AG10803 (cell line): ENCODE measurements at regions not wholly inside any gene's neighbourhood (a gene's known extent, or its start where the extent isn't known, plus 50 kb on each side); places are given as distances from the start of the nearest gene placed in this dataset.

Source experiments
- DNase-seq: peaks from one replicate; pipeline ENCODE4 v3.0.0; 2010; ENCODE audit warnings: low read depth
- H3K4me3 ChIP-seq: 2 replicates; pipeline ENCODE4 v1.5.1; 2011; ENCODE audit warnings: mild to moderate bottlenecking, low read length, control low read depth
- TF ChIP-seq, protein P1 (sequence below): conservative IDR thresholded peaks from 2 replicates; pipeline ENCODE4 v1.5.1; 2011; ENCODE audit warnings: mild to moderate bottlenecking, low read length, control low read depth, inconsistent platforms

GRCh38 chr3:89845053-89845452 lies 737.6 kb downstream of the EPHA3 start:
- TF ChIP-seq, protein P1, sequence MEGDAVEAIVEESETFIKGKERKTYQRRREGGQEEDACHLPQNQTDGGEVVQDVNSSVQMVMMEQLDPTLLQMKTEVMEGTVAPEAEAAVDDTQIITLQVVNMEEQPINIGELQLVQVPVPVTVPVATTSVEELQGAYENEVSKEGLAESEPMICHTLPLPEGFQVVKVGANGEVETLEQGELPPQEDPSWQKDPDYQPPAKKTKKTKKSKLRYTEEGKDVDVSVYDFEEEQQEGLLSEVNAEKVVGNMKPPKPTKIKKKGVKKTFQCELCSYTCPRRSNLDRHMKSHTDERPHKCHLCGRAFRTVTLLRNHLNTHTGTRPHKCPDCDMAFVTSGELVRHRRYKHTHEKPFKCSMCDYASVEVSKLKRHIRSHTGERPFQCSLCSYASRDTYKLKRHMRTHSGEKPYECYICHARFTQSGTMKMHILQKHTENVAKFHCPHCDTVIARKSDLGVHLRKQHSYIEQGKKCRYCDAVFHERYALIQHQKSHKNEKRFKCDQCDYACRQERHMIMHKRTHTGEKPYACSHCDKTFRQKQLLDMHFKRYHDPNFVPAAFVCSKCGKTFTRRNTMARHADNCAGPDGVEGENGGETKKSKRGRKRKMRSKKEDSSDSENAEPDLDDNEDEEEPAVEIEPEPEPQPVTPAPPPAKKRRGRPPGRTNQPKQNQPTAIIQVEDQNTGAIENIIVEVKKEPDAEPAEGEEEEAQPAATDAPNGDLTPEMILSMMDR: no peak
- no peak for DNase-seq
- no peak overlapping the region for H3K4me3 ChIP-seq

- TF ChIP-seq, protein P1: no peak
- no peak overlapping the region for H3K4me3 ChIP-seq
- DNase-seq: no peak
Measured at GRCh38 chr3:89847955-89848354, 740.5 kb downstream of the EPHA3 start.

DNA sequence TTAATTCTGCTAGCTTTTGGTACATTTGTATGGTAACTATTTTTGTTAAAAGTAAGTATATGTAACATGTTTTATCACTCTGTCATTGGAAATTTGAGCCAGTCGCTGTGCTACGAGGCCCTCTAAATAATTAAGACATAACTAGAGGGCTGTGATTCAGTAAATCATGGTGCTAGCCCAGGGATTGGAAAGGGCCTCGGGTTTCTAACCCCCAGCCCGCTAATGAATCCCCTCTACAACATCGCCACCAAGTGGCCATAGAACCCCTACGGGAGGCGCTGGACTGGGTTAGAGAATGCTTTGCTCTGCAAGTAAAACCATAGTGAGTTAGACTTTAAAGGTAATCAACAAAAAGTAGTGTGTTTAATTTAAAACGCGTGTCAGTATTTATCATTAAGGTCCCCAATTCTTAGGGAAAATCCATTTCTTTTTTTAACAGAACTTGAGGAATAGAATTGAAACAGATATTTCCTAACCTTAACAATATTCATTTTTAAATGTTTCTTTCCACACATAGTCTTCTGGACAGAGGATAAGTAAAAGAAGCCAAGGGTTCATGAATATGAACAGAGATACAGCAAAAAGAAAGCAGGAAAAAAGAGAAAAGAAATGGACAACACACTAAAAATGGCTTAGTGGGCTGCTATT lies 744.7 kb downstream of the EPHA3 start:
- no peak overlapping the region for H3K4me3 ChIP-seq
- TF ChIP-seq, protein P1: peak; percentile 20
- no peak for DNase-seq

GRCh38 chr3:89859757-89860156 lies 752.3 kb downstream of the EPHA3 start:
- no peak overlapping the region for H3K4me3 ChIP-seq
- TF ChIP-seq, protein P1: no peak
- DNase-seq: no peak

DNA sequence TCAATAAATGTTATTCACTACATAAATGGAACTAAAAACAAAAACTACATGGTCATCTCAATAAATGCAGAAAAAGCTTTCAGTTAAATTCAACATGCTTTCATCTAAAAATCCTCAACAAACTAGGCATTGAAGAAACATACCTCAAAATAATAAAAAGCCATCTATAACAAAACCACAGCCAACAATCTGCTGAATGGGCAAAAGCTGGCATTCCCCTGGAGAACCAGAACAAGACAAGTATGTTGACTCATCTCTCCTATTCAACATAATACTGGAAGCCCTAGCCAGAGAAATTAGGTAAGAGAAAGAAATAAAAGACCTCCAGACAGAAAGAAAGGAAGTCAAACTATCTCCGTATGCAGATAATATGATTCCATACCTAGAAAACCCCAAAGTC lies 759.9 kb downstream of the EPHA3 start:
- TF ChIP-seq, protein P1: no peak
- DNase-seq: no peak
- H3K4me3 ChIP-seq: no peak overlapping the region

GRCh38 chr3:89876116-89876515 lies 768.7 kb downstream of the EPHA3 start:
- no peak for DNase-seq
- TF ChIP-seq, protein P1: no peak
- no peak overlapping the region for H3K4me3 ChIP-seq

- H3K4me3 ChIP-seq: no peak overlapping the region
- DNase-seq: no peak
- TF ChIP-seq, protein P1: no peak
Measured at GRCh38 chr3:89877230-89877629, 769.8 kb downstream of the EPHA3 start.
